IMR-90 (cell line): ENCODE measurements at regions not wholly inside any gene's neighbourhood (a gene's known extent, or its start where the extent isn't known, plus 50 kb on each side); places are given as distances from the start of the nearest gene placed in this dataset.
A peak's percentile ranks its signal among the peaks of the same experiment; 100 is the strongest.

ENCODE experiments used
- ATAC-seq: fragments of 200-7000 bp; cut with Tn5 transposase; 2 replicates; pipeline ENCODE4 v1.9.1; 2020; ENCODE audit warnings: low read depth, mild to moderate bottlenecking, moderate library complexity
- BruUV-seq: library from RNA; stranded (reverse); fragments of 400-500 nt; replicated peaks from 2 replicates; lab custom pipeline; 2021; lab: Mats Ljungman, UMichigan
- CTCF ChIA-PET: fragments of 300-600 bp; formaldehyde crosslinking; extraction: SDS; loops from one replicate; lab custom pipeline; 2021; ENCODE audit warnings: antibody characterized with exemption; lab: Yijun Ruan, JAX
- POLR2A ChIA-PET: fragments of 300-600 bp; sonication (Branson Sonifier 250); formaldehyde crosslinking; loops from one replicate; lab custom pipeline; 2022; ENCODE audit warnings: antibody characterized with exemption; ENCODE audit not compliant: unreplicated experiment; lab: Charles Lee
- DNase-seq: peaks from one replicate; pipeline ENCODE4 v3.0.0; 2013
- H2AFZ ChIP-seq: replicated peaks from 2 replicates; pipeline ENCODE3; 2013; ENCODE audit warnings: low read length, mild to moderate bottlenecking; ENCODE audit not compliant: poor library complexity
- H2AK5ac ChIP-seq: 2 replicates; pipeline ENCODE4 v1.6.1; 2013; ENCODE audit warnings: low read depth, low read length, inconsistent platforms
- H2AK9ac ChIP-seq: replicated peaks from 2 replicates; pipeline ENCODE3; 2013; ENCODE audit warnings: mild to moderate bottlenecking, low read depth, low read length, moderate library complexity; ENCODE audit not compliant: poor library complexity
- H2BK120ac ChIP-seq: 2 replicates; pipeline ENCODE4 v1.6.1; 2013; ENCODE audit warnings: low read depth, low read length, inconsistent platforms
- H2BK15ac ChIP-seq: 3 replicates; pipeline ENCODE4 v1.6.1; 2013; ENCODE audit warnings: low read depth, low read length, inconsistent platforms
- H2BK20ac ChIP-seq: 2 replicates; pipeline ENCODE4 v1.6.1; 2013; ENCODE audit warnings: low read depth, mild to moderate bottlenecking, inconsistent platforms, low read length, moderate library complexity
- H2BK5ac ChIP-seq: 2 replicates; pipeline ENCODE4 v1.6.1; 2013; ENCODE audit warnings: mild to moderate bottlenecking, low read depth, low read length, inconsistent platforms; ENCODE audit not compliant: poor library complexity, severe bottlenecking
- H3K14ac ChIP-seq: replicated peaks from 2 replicates; pipeline ENCODE4 v1.6.1; 2013; ENCODE audit warnings: low read depth, low read length, inconsistent platforms
- H3K18ac ChIP-seq: 2 replicates; pipeline ENCODE4 v1.6.1; 2013; ENCODE audit warnings: low read depth, low read length, control low read depth
- H3K23ac ChIP-seq: 2 replicates; pipeline ENCODE4 v1.6.1; 2013; ENCODE audit warnings: low read depth, low read length, inconsistent platforms
- H3K27ac ChIP-seq: 2 replicates; pipeline ENCODE4 v1.5.1; 2013; ENCODE audit warnings: mild to moderate bottlenecking, control low read depth, low read length; ENCODE audit not compliant: insufficient read depth
- H3K27me3 ChIP-seq: 2 replicates; pipeline ENCODE4 v1.6.1; 2013; ENCODE audit warnings: low read length; ENCODE audit not compliant: control insufficient read depth, insufficient read depth
- H3K36me3 ChIP-seq: 2 replicates; pipeline ENCODE4 v1.6.1; 2013; ENCODE audit warnings: low read length, mixed read lengths; ENCODE audit not compliant: control insufficient read depth, insufficient read depth
- H3K4ac ChIP-seq: 2 replicates; pipeline ENCODE4 v1.6.1; 2013; ENCODE audit warnings: low read depth, low read length, inconsistent platforms
- H3K4me1 ChIP-seq: 2 replicates; pipeline ENCODE4 v1.6.1; 2013; ENCODE audit warnings: low read length, mixed read lengths; ENCODE audit not compliant: control insufficient read depth, insufficient read depth
- H3K4me2 ChIP-seq: 2 replicates; pipeline ENCODE4 v1.6.1; 2013; ENCODE audit warnings: low read depth, mild to moderate bottlenecking, control low read depth, low read length, moderate library complexity
- H3K4me3 ChIP-seq: 2 replicates; pipeline ENCODE4 v1.5.1; 2013; ENCODE audit warnings: low read depth, mild to moderate bottlenecking, control low read depth, low read length, moderate library complexity; ENCODE audit not compliant: insufficient read depth
- H3K56ac ChIP-seq: 2 replicates; pipeline ENCODE4 v1.6.1; 2013; ENCODE audit warnings: low read length, inconsistent platforms; ENCODE audit not compliant: insufficient read depth; ENCODE audit errors: extremely low read depth
- H3K79me1 ChIP-seq, 2 experiments: 2 replicates each; pipeline ENCODE4 v1.6.1; 2013; ENCODE audit warnings: low read length in 2 of 2, inconsistent platforms in 1 of 2, low read depth in 1 of 2
- H3K9ac ChIP-seq: 2 replicates; pipeline ENCODE4 v1.6.1; 2013; ENCODE audit warnings: low read depth, low read length, control low read depth
- H3K9me1 ChIP-seq: 2 replicates; pipeline ENCODE4 v1.6.1; 2013; ENCODE audit warnings: low read length, inconsistent platforms; ENCODE audit not compliant: insufficient read depth
- H3K9me3 ChIP-seq: 2 replicates; pipeline ENCODE4 v1.6.1; 2013; ENCODE audit warnings: low read length; ENCODE audit not compliant: control insufficient read depth, insufficient read depth
- H4K20me1 ChIP-seq: 2 replicates; pipeline ENCODE4 v1.6.1; 2013; ENCODE audit warnings: low read length, inconsistent platforms; ENCODE audit not compliant: insufficient read depth
- H4K5ac ChIP-seq: 2 replicates; pipeline ENCODE4 v1.6.1; 2013; ENCODE audit warnings: mild to moderate bottlenecking, low read depth, low read length, control low read depth
- H4K8ac ChIP-seq, 2 experiments: 2 replicates each; pipeline ENCODE4 v1.6.1; 2013; ENCODE audit warnings: low read depth in 2 of 2, low read length in 2 of 2, control low read depth in 1 of 2, inconsistent platforms in 1 of 2
- H4K91ac ChIP-seq: 2 replicates; pipeline ENCODE4 v1.6.1; 2013; ENCODE audit warnings: low read depth, low read length, inconsistent platforms; ENCODE audit not compliant: insufficient read depth
- BHLHE40 ChIP-seq: fragments of 150-350 bp; IDR thresholded peaks from 2 replicates; pipeline ENCODE4 v1.6.1; 2016; ENCODE audit warnings: mild to moderate bottlenecking, low read depth, low read length
- CEBPB ChIP-seq: IDR thresholded peaks from 2 replicates; pipeline ENCODE4 v1.6.1; 2012; ENCODE audit warnings: low read depth, low read length, improper control_type of control experiment
- CHD1 ChIP-seq: IDR thresholded peaks from 2 replicates; pipeline ENCODE4 v1.6.1; 2012; ENCODE audit warnings: low read depth, low read length, improper control_type of control experiment
- CTCF ChIP-seq: conservative IDR thresholded peaks from 2 replicates; pipeline ENCODE4 v1.5.1; 2012; ENCODE audit warnings: mild to moderate bottlenecking, low read depth, low read length, improper control_type of control experiment
- FOS ChIP-seq: fragments of 150-350 bp; IDR thresholded peaks from 2 replicates; pipeline ENCODE4 v1.6.1; 2016; ENCODE audit warnings: low read depth, low read length
- MAFK ChIP-seq: IDR thresholded peaks from 2 replicates; pipeline ENCODE4 v1.6.1; 2012; ENCODE audit warnings: low read depth, low read length, improper control_type of control experiment
- MAZ ChIP-seq: IDR thresholded peaks from 2 replicates; pipeline ENCODE4 v1.6.1; 2012; ENCODE audit warnings: low read depth, mild to moderate bottlenecking, low read length, improper control_type of control experiment, moderate library complexity, borderline replicate concordance
- MXI1 ChIP-seq: IDR thresholded peaks from 2 replicates; pipeline ENCODE4 v1.6.1; 2012; ENCODE audit warnings: low read depth, mild to moderate bottlenecking, low read length, moderate library complexity, borderline replicate concordance
- NFE2L2 ChIP-seq: fragments of 150-350 bp; IDR thresholded peaks from 2 replicates; pipeline ENCODE4 v1.6.1; 2016; ENCODE audit warnings: low read depth, mild to moderate bottlenecking, low read length
- POLR2A ChIP-seq: IDR thresholded peaks from 2 replicates; pipeline ENCODE4 v1.6.1; 2012; ENCODE audit warnings: mild to moderate bottlenecking, low read depth, low read length
- RAD21 ChIP-seq: IDR thresholded peaks from 2 replicates; pipeline ENCODE4 v1.6.1; 2012; ENCODE audit warnings: low read length, improper control_type of control experiment
- RCOR1 ChIP-seq: IDR thresholded peaks from 2 replicates; pipeline ENCODE4 v1.6.1; 2012; ENCODE audit warnings: mild to moderate bottlenecking, low read length, improper control_type of control experiment; ENCODE audit not compliant: insufficient replicate concordance
- RFX5 ChIP-seq: IDR thresholded peaks from 2 replicates; pipeline ENCODE4 v1.8.0; 2012; ENCODE audit warnings: low read depth, mild to moderate bottlenecking, low read length, moderate library complexity
- SMC3 ChIP-seq: fragments of 150-350 bp; IDR thresholded peaks from 2 replicates; pipeline ENCODE4 v1.6.1; 2016; ENCODE audit warnings: low read depth, mild to moderate bottlenecking, antibody characterized with exemption, low read length, moderate library complexity
- USF2 ChIP-seq: fragments of 150-350 bp; IDR thresholded peaks from 2 replicates; pipeline ENCODE4 v1.6.1; 2017; ENCODE audit warnings: mild to moderate bottlenecking, antibody characterized with exemption, low read length, low read depth
- WGBS, 2 experiments: methylation state at CpG; one replicate each; pipeline versions ENCODE4 v1.1.5 to v1.1.7; 2013; ENCODE audit warnings: missing lambda C conversion rate in 2 of 2; ENCODE audit not compliant: insufficient read length in 1 of 2; ENCODE audit errors: extremely low coverage in 2 of 2; 5-methylcytosine and 5-hydroxymethylcytosine counted together
- dilution Hi-C: fragments of 300-500 bp; cut with HindIII; formaldehyde crosslinking; loops from one replicate; pipeline ENCODE4 v1.14.3; 2018; ENCODE audit warnings: low sequenced_read_pairs; ENCODE audit not compliant: unreplicated experiment
- in situ Hi-C: fragments of 300-500 bp; cut with MboI; formaldehyde crosslinking; loops from 3 replicates; pipeline ENCODE4 v1.14.3; 2019; ENCODE audit warnings: low sequenced_read_pairs, inconsistent platforms, mixed read lengths
- intact Hi-C: fragments of 100-400 bp; cut with micrococcal nuclease; formaldehyde crosslinking; loops from 2 replicates; pipeline ENCODE4 v1.10.0; 2022

DNA sequence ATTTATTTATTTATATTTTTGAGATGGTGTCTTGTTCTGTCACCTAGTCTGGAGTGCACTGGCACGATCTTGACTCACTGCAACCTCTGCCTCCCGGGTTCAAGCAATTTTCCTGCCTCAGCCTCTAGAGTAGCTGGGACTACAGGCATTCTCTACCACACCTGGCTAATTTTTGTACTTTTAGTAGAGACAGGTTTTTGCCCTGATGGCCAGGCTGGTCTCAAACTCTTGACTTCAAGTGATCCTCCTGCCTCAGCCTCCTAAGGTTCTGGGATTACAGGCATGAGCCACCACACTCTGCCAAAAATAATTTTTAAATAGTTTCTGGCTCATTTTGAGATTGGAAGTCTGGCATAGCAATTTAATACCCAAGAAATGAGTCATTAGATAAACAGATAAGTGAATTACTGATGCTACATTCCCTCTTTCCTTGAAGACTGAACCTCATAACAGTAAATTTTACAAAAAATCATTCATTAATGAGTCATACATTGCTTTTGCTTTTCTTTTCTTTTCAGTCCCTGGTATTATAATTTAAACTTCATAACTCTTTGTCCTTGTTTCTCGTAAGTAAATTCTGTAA, 881.6 kb upstream of the PIK3C3 start:
- DNase-seq: peak; percentile 90
- TF ChIP-seq USF2: no peak
- no peak for TF ChIP-seq MAFK
- no peak for TF ChIP-seq RAD21
- TF ChIP-seq CHD1: no peak
- no peak for TF ChIP-seq MXI1
- no peak for TF ChIP-seq MAZ
- TF ChIP-seq SMC3: no peak
- no peak for TF ChIP-seq POLR2A
- peak; percentile 93 for TF ChIP-seq FOS
- peak; percentile 11 for TF ChIP-seq RCOR1
- no peak for TF ChIP-seq CTCF
- no peak for TF ChIP-seq CEBPB
- no peak; the same call in 1 of the 2 replicates for TF ChIP-seq BHLHE40
- TF ChIP-seq NFE2L2: no peak
- no peak for TF ChIP-seq RFX5

More for the DNA sequence above, 881.6 kb upstream of the PIK3C3 start:
- Histone ChIP-seq H3K36me3 (no peaks in the 10 kb centered on the region), H2AFZ (no peak overlapping the region), H4K91ac (peak overlapping the region; percentile 69), H3K4me1 (peaks cover 9% of the 10 kb centered on the region), H2BK5ac (peak overlapping the region; percentile 96), H4K8ac (peak overlapping the region; percentile 46 to 94; a peak in 3 of 4 replicates), H3K4me2 (peak overlapping the region; percentile 64; the same call in 1 of the 2 replicates), H4K20me1 (no peaks in the 10 kb centered on the region), H3K79me1 (no peaks in the 10 kb centered on the region), H3K4me3 (no peak overlapping the region), H2BK15ac (peak overlapping the region; percentile 72; the same call in 1 of the 3 replicates), H3K4ac (peak overlapping the region; percentile 97), H3K23ac (peak overlapping the region; percentile 42; the same call in 1 of the 2 replicates), H3K18ac (peak overlapping the region; percentile 89), H2BK20ac (peak overlapping the region; percentile 77; the same call in 1 of the 2 replicates), H3K56ac (peak overlapping the region; percentile 67), H2BK120ac (peak overlapping the region; percentile 98), H3K27me3 (no peaks in the 10 kb centered on the region), H3K27ac (peak overlapping the region; percentile 95), H2AK9ac (no peak overlapping the region), H4K5ac (peak overlapping the region; percentile 83; the same call in 1 of the 2 replicates), H2AK5ac (peak overlapping the region; percentile 20; the same call in 1 of the 2 replicates), H3K9me1 (peaks cover 2% of the 10 kb centered on the region; the same call in 1 of the 2 replicates), H3K9me3 (no peaks in the 10 kb centered on the region), H3K9ac (no peak overlapping the region), H3K14ac (peak overlapping the region; percentile 26; the same call in 1 of the 2 replicates)
- CTCF ChIA-PET: no interaction called here
- in situ Hi-C loops: no loop called here
- dilution Hi-C loops: no loop called here
- intact Hi-C loops: loop anchor here (1.0 to 10.0 kb wide), 5 partner anchors 51 to 301 kb away; no protein-coding TSS in a partner anchor
- BruUV-seq: no TSS peak
- no CpG with 5 or more reads among the region's 3 CpGs for WGBS, 2 experiments
- ATAC-seq: peak; percentile 50
- POLR2A ChIA-PET: no interaction called here
